Subcutaneous abdominal adipose tissue (tissue), 5 donors: ENCODE measurements at regions not wholly inside any gene's neighbourhood (a gene's known extent, or its start where the extent isn't known, plus 50 kb on each side); places are given as distances from the start of the nearest gene placed in this dataset.

ENCODE experiments used
- H3K27ac ChIP-seq: one replicate; pipeline ENCODE4 v1.7.0; 2013; ENCODE audit warnings: low read depth, mild to moderate bottlenecking, inconsistent platforms, low read length, moderate library complexity
- H3K27me3 ChIP-seq, 5 donors: one replicate each; pipeline ENCODE4 v1.7.0; 2013; ENCODE audit warnings: low read length in 5 of 5, inconsistent platforms in 1 of 5; ENCODE audit not compliant: control insufficient read depth in 5 of 5, insufficient read depth in 4 of 5
- H3K36me3 ChIP-seq, 5 donors: one replicate each; pipeline ENCODE4 v1.7.0; 2013; ENCODE audit warnings: low read length in 5 of 5; ENCODE audit not compliant: control insufficient read depth in 5 of 5, insufficient read depth in 5 of 5
- H3K4me1 ChIP-seq, 5 donors: one replicate each; pipeline ENCODE4 v1.7.0; 2013; ENCODE audit warnings: low read length in 5 of 5, mild to moderate bottlenecking in 3 of 5, moderate library complexity in 1 of 5; ENCODE audit not compliant: control insufficient read depth in 5 of 5, insufficient read depth in 5 of 5
- H3K4me3 ChIP-seq, 5 donors: one replicate each; pipeline ENCODE4 v1.7.0; 2013; ENCODE audit warnings: low read length in 5 of 5, low read depth in 1 of 5
- H3K9ac ChIP-seq, 5 donors: one replicate each; pipeline ENCODE4 v1.7.0; 2013; ENCODE audit warnings: low read length in 5 of 5, mild to moderate bottlenecking in 4 of 5, moderate library complexity in 3 of 5
- H3K9me3 ChIP-seq, 5 donors: one replicate each; pipeline ENCODE4 v1.7.0; 2013; ENCODE audit warnings: low read length in 5 of 5; ENCODE audit not compliant: control insufficient read depth in 5 of 5
- donor health status: healthy.
- donor health status: healthy.
- donor health status: healthy.
- donor health status: healthy.
- donor health status: healthy.

GRCh38 chr9:85258823-85259370, 482.9 kb downstream of the AGTPBP1 start:
- Histone ChIP-seq H3K36me3 (no peaks in the 10 kb centered on the region), H3K4me1 (peaks cover 0 to 10% (median 1%) of the 10 kb centered on the region in 5 donors), H3K4me3 (peak overlapping the region in 3 of 5 donors; percentile 15 to 47 (median 39)), H3K9ac (no peak overlapping the region), H3K9me3 (no peaks in the 10 kb centered on the region), H3K27ac (no peak overlapping the region), H3K27me3 (peaks cover 0 to 3% (median 0%) of the 10 kb centered on the region in 5 donors)

GRCh38 chr9:85258236-85258635, 483.5 kb downstream of the AGTPBP1 start:
- Histone ChIP-seq H3K9me3 (no peaks in the 10 kb centered on the region), H3K4me1 (peaks cover 0 to 10% (median 1%) of the 10 kb centered on the region in 5 donors), H3K4me3 (no peak overlapping the region), H3K9ac (no peak overlapping the region), H3K27me3 (peaks cover 0 to 3% (median 0%) of the 10 kb centered on the region in 5 donors), H3K36me3 (no peaks in the 10 kb centered on the region), H3K27ac (no peak overlapping the region)

DNA sequence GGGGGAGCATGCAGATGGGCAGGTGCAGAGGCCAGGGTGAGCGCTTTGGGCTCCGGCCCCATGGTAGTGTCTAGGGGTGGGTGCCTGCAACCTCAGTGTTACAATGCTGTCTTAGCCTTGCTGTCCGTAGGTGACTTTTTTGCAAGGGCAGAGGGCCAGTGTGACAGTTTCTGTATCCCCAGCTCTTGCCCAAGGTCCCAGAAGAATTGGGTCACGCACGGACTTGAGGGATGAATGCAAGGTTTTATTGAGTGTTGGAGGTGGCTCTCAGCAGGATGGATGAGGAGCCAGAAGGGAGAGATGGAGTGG, 492.5 kb downstream of the AGTPBP1 start:
- no peaks in the 10 kb centered on the region for H3K27me3 ChIP-seq
- no peaks in the 10 kb centered on the region for H3K9me3 ChIP-seq
- H3K9ac ChIP-seq = no peak overlapping the region
- peaks cover 0 to 5% (median 0%) of the 10 kb centered on the region in 5 donors for H3K4me1 ChIP-seq
- no peak overlapping the region for H3K27ac ChIP-seq
- H3K36me3 ChIP-seq = no peaks in the 10 kb centered on the region
- no peak overlapping the region for H3K4me3 ChIP-seq

- no peak overlapping the region for H3K4me3 ChIP-seq
- H3K9me3 ChIP-seq = no peaks in the 10 kb centered on the region
- no peaks in the 10 kb centered on the region for H3K36me3 ChIP-seq
- H3K4me1 ChIP-seq = peaks cover 0 to 5% (median 0%) of the 10 kb centered on the region in 5 donors
- no peak overlapping the region for H3K27ac ChIP-seq
- no peak overlapping the region for H3K9ac ChIP-seq
- H3K27me3 ChIP-seq = no peaks in the 10 kb centered on the region
Measured at GRCh38 chr9:85248514-85249312, 493.0 kb downstream of the AGTPBP1 start.

DNA sequence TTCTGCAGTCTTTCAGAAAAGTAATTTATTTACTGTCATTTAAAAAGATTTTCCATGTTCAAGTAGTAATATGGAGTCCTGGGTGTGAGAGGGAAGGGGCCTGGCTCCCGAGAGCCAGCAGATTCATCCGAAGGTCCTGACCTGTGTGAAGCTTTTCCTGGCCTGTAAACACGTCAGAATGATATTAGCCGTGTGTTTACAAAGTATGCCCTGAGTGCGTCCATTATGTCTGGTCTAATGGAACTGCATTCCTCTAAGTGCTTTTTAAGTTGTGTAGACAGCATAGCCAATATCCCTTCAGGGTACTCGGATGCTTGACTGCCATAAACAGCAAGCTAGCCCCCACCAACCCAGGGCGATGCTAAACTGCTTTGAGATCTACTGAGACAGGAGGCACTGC, 495.2 kb downstream of the AGTPBP1 start:
- Histone ChIP-seq H3K4me1 (peaks cover 0 to 5% (median 0%) of the 10 kb centered on the region in 5 donors), H3K36me3 (no peaks in the 10 kb centered on the region), H3K9ac (no peak overlapping the region), H3K27me3 (no peaks in the 10 kb centered on the region), H3K27ac (no peak overlapping the region), H3K9me3 (no peaks in the 10 kb centered on the region), H3K4me3 (no peak overlapping the region)

GRCh38 chr9:85244856-85245255, 496.9 kb downstream of the AGTPBP1 start:
- Histone ChIP-seq H3K9ac (no peak overlapping the region), H3K27me3 (no peaks in the 10 kb centered on the region), H3K27ac (no peak overlapping the region), H3K36me3 (no peaks in the 10 kb centered on the region), H3K4me3 (no peak overlapping the region), H3K9me3 (peaks cover 0 to 2% (median 0%) of the 10 kb centered on the region in 5 donors), H3K4me1 (peaks cover 0 to 5% (median 0%) of the 10 kb centered on the region in 5 donors)

DNA sequence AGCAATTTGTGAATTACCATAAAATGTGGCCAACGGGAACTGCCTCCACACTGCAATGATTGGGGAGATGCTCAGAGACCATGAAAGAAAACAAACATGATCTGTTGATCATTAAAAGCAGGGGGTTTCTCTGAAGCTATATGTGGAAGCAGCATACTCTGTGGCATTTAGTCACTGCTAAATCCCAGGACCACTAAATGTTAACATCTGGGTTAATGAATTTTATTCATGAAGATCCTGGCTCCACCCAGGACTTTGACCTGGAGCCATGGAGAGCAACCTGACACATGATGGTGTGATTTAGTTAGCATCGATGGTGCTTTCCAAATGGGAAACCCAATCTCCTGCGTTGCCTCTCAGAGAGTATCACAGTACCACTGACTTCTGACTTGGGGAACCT, 497.8 kb downstream of the AGTPBP1 start:
- Histone ChIP-seq H3K27ac (no peak overlapping the region), H3K9me3 (peaks cover 0 to 6% (median 0%) of the 10 kb centered on the region in 5 donors), H3K4me3 (no peak overlapping the region), H3K27me3 (peaks cover 0 to 2% (median 0%) of the 10 kb centered on the region in 5 donors), H3K36me3 (no peaks in the 10 kb centered on the region), H3K4me1 (peaks cover 0 to 3% (median 0%) of the 10 kb centered on the region in 5 donors), H3K9ac (no peak overlapping the region)

DNA sequence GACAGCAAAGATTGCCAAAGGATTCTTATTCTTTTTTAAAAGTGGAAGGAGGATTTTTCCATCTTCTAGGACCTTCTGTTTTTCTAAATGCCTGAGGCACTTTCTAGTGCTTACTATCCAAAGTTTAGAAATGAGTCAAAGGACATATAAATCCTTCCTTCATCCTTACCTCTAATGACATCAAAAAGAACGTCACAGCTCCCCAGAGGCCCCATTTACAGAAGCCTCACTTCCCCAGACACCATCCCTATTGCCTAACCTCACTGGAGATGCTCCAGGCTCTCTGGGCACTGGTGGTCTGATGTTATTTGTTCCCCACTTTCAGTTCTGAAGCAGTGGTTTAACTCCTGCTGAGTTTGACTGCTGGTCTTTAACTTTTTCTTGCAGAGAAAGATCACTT, 504.3 kb downstream of the AGTPBP1 start:
- no peak overlapping the region for H3K9ac ChIP-seq
- no peak overlapping the region for H3K4me3 ChIP-seq
- H3K27me3 ChIP-seq = peaks cover 0 to 2% (median 0%) of the 10 kb centered on the region in 5 donors
- H3K27ac ChIP-seq = no peak overlapping the region
- H3K4me1 ChIP-seq = peaks cover 0 to 5% (median 0%) of the 10 kb centered on the region in 5 donors
- peaks cover 0 to 6% (median 0%) of the 10 kb centered on the region in 5 donors for H3K9me3 ChIP-seq
- H3K36me3 ChIP-seq = no peaks in the 10 kb centered on the region

GRCh38 chr9:85230081-85230480, 511.7 kb downstream of the AGTPBP1 start:
- H3K4me1 ChIP-seq = peaks cover 0 to 6% (median 0%) of the 10 kb centered on the region in 5 donors
- no peak overlapping the region for H3K4me3 ChIP-seq
- H3K27me3 ChIP-seq = no peaks in the 10 kb centered on the region
- no peaks in the 10 kb centered on the region for H3K9me3 ChIP-seq
- H3K27ac ChIP-seq = no peak overlapping the region
- no peak overlapping the region for H3K9ac ChIP-seq
- no peaks in the 10 kb centered on the region for H3K36me3 ChIP-seq

- H3K27ac ChIP-seq = no peak overlapping the region
- no peaks in the 10 kb centered on the region for H3K9me3 ChIP-seq
- no peaks in the 10 kb centered on the region for H3K36me3 ChIP-seq
- no peaks in the 10 kb centered on the region for H3K27me3 ChIP-seq
- H3K9ac ChIP-seq = no peak overlapping the region
- peaks cover 0 to 6% (median 0%) of the 10 kb centered on the region in 5 donors for H3K4me1 ChIP-seq
- H3K4me3 ChIP-seq = no peak overlapping the region
Measured at GRCh38 chr9:85228111-85228855, 513.5 kb downstream of the AGTPBP1 start.
